ENCODE measurements at regions not wholly inside any gene's neighbourhood (a gene's known extent, or its start where the extent isn't known, plus 50 kb on each side); places are given as distances from the start of the nearest gene placed in this dataset.

- Histone ChIP-seq H4K20me1 (ENCODE audit: control insufficient read depth, insufficient read depth, insufficient read length) (no peaks in the 10 kb centered on the region), H3K18ac (ENCODE audit: insufficient read length, low read depth, low read length) (no peak overlapping the region), H4K5ac (ENCODE audit: insufficient read length, low read depth, low read length) (no peak overlapping the region), H3K27me3 (ENCODE audit: insufficient read depth, low read length) (no peaks in the 10 kb centered on the region), H3K27ac (ENCODE audit: insufficient read length, low read depth, low read length) (no peak overlapping the region), H3K79me1 (ENCODE audit: insufficient read depth, low read depth, low read length, poor library complexity, severe bottlenecking) (no peaks in the 10 kb centered on the region), H3K23ac (ENCODE audit: insufficient read length, low read depth, low read length) (no peak overlapping the region), H3K23me2 (ENCODE audit: insufficient read length, low read depth, low read length, poor library complexity, severe bottlenecking) (no peaks in the 10 kb centered on the region), H2BK12ac (ENCODE audit: insufficient read length, low read depth, low read length) (no peak overlapping the region), H3K4me2 (ENCODE audit: insufficient read depth, insufficient read length, low read length) (no peak overlapping the region), H2AK5ac (ENCODE audit: insufficient read length, low read length) (no peak overlapping the region), H3K4me1 (ENCODE audit: insufficient read depth, low read length) (no peaks in the 10 kb centered on the region), H3K56ac (ENCODE audit: insufficient read length, low read depth, low read length) (no peak overlapping the region), H3K79me2 (ENCODE audit: insufficient read depth, low read length) (no peaks in the 10 kb centered on the region), H2BK120ac (ENCODE audit: low read depth, low read length, poor library complexity, severe bottlenecking) (no peak overlapping the region), H3T11ph (ENCODE audit: low read length) (no peak overlapping the region), H2BK20ac (ENCODE audit: low read depth, low read length, poor library complexity, severe bottlenecking) (no peak overlapping the region), H3K4ac (ENCODE audit: low read depth, low read length) (no peak overlapping the region), H2BK15ac (ENCODE audit: low read depth, low read length) (no peak overlapping the region), H2BK5ac (ENCODE audit: insufficient read length, low read length) (no peak overlapping the region), H3K9me3 (ENCODE audit: control insufficient read depth, low read depth, low read length) (no peaks in the 10 kb centered on the region), H2AFZ (ENCODE audit: low read length) (no peak overlapping the region), H4K91ac (ENCODE audit: insufficient read length, low read depth, low read length) (no peak overlapping the region), H3K14ac (ENCODE audit: insufficient read depth, low read length) (no peak overlapping the region), H3K9ac (ENCODE audit: extremely low read depth, insufficient read length, low read length) (no peak overlapping the region), H4K8ac (replicated peaks; ENCODE audit: insufficient read length, low read depth, low read length) (no peak overlapping the region)
- Mint-ChIP-seq H3K4me1 (no peaks in the 10 kb centered on the region), H3K9me3 (peaks cover 4% of the 10 kb centered on the region in 2 experiments; a peak in 4 of 5 replicates), H3K36me3 (ENCODE audit: insufficient read depth in 1 of 3, low read depth in 3 of 3) (peaks cover 1 to 4% (median 3%) of the 10 kb centered on the region in 3 experiments; a peak in 1 of 7 replicates), H3K27me3 (ENCODE audit: low read depth) (peaks cover 2% of the 10 kb centered on the region; the same call in 1 of the 2 replicates), H3K4me3 (no peak overlapping the region), H3K27ac (no peak overlapping the region)
- TF ChIP-seq, protein P1, sequence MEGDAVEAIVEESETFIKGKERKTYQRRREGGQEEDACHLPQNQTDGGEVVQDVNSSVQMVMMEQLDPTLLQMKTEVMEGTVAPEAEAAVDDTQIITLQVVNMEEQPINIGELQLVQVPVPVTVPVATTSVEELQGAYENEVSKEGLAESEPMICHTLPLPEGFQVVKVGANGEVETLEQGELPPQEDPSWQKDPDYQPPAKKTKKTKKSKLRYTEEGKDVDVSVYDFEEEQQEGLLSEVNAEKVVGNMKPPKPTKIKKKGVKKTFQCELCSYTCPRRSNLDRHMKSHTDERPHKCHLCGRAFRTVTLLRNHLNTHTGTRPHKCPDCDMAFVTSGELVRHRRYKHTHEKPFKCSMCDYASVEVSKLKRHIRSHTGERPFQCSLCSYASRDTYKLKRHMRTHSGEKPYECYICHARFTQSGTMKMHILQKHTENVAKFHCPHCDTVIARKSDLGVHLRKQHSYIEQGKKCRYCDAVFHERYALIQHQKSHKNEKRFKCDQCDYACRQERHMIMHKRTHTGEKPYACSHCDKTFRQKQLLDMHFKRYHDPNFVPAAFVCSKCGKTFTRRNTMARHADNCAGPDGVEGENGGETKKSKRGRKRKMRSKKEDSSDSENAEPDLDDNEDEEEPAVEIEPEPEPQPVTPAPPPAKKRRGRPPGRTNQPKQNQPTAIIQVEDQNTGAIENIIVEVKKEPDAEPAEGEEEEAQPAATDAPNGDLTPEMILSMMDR (conservative IDR thresholded peaks at IDR 0.05) = no peak
- no peak for DNase-seq
- WGBS (ENCODE audit: extremely low coverage, insufficient read length, low lambda C conversion rate) = no CpG with 5 or more reads among the region's 3 CpGs
Measured at GRCh38 chr17:12277827-12278226, 257.1 kb downstream of the MAP2K4 start.

All from H9 (cell line).